HG03439 (cell line): ENCODE measurements at regions not wholly inside any gene's neighbourhood (a gene's known extent, or its start where the extent isn't known, plus 50 kb on each side); places are given as distances from the start of the nearest gene placed in this dataset.
"Not testable (repeated sequence)": the region's sequence is repeated elsewhere in the genome, so short reads cannot be mapped to it uniquely, and the experiment has no call there.

Experiments used
- ATAC-seq: cut with Tn5 transposase; IDR thresholded peaks from one replicate; pipeline ENCODE4 v1.9.1; 2021; ENCODE audit warnings: mild to moderate bottlenecking, moderate library complexity; ENCODE audit not compliant: unreplicated experiment

- ATAC-seq, result no peak
These were observed 1781.7 kb upstream of the PCDH10 start for GRCh38 chr4:131367441-131367840.

- ATAC-seq, result no peak
These were observed 1778.2 kb upstream of the PCDH10 start for GRCh38 chr4:131370846-131371245.

- ATAC-seq, result no peak
These were observed 1768.0 kb upstream of the PCDH10 start for GRCh38 chr4:131381055-131381454.

- no peak for ATAC-seq
These were observed 1766.3 kb upstream of the PCDH10 start for GRCh38 chr4:131382839-131383238.

- no peak for ATAC-seq
These were observed 1760.8 kb upstream of the PCDH10 start for GRCh38 chr4:131388277-131388676.

GRCh38 chr4:131408102-131408501 lies 1741.0 kb upstream of the PCDH10 start:
- no peak for ATAC-seq

- ATAC-seq, result no peak
These were observed 1737.7 kb upstream of the PCDH10 start for GRCh38 chr4:131411393-131411792.

- ATAC-seq, result no peak
These were observed 1729.9 kb upstream of the PCDH10 start for GRCh38 chr4:131419147-131419546.

GRCh38 chr4:131426023-131426758 lies 1722.9 kb upstream of the PCDH10 start:
- ATAC-seq, result peak; percentile 63

GRCh38 chr4:131427000-131427399 lies 1722.1 kb upstream of the PCDH10 start:
- ATAC-seq, result no peak

- no peak for ATAC-seq
These were observed 1718.8 kb upstream of the PCDH10 start for GRCh38 chr4:131430302-131430701.

- no peak for ATAC-seq
These were observed 1707.9 kb upstream of the PCDH10 start for GRCh38 chr4:131441004-131441688.

GRCh38 chr4:131447883-131448282 lies 1701.2 kb upstream of the PCDH10 start:
- ATAC-seq, result no peak

GRCh38 chr4:131450572-131451209 lies 1698.4 kb upstream of the PCDH10 start:
- peak; percentile 59 for ATAC-seq

- peak; percentile 73 for ATAC-seq
These were observed 1689.5 kb upstream of the PCDH10 start for GRCh38 chr4:131459430-131460101.

- ATAC-seq, result no peak
These were observed 1678.7 kb upstream of the PCDH10 start for GRCh38 chr4:131470360-131470759.

GRCh38 chr4:131488772-131489171 lies 1660.3 kb upstream of the PCDH10 start:
- no peak for ATAC-seq

GRCh38 chr4:131496211-131496610 lies 1652.9 kb upstream of the PCDH10 start:
- not testable (repeated sequence) for ATAC-seq

GRCh38 chr4:131499141-131499873 lies 1649.8 kb upstream of the PCDH10 start:
- no peak for ATAC-seq

GRCh38 chr4:131509521-131509920 lies 1639.6 kb upstream of the PCDH10 start:
- ATAC-seq, result no peak

GRCh38 chr4:131526686-131527085 lies 1622.4 kb upstream of the PCDH10 start:
- no peak for ATAC-seq
